ENCODE measurements at regions not wholly inside any gene's neighbourhood (a gene's known extent, or its start where the extent isn't known, plus 50 kb on each side); places are given as distances from the start of the nearest gene placed in this dataset.
A peak's percentile ranks its signal among the peaks of the same experiment; 100 is the strongest.
"Not testable (repeated sequence)": the region's sequence is repeated elsewhere in the genome, so short reads cannot be mapped to it uniquely, and the experiment has no call there.

DNA sequence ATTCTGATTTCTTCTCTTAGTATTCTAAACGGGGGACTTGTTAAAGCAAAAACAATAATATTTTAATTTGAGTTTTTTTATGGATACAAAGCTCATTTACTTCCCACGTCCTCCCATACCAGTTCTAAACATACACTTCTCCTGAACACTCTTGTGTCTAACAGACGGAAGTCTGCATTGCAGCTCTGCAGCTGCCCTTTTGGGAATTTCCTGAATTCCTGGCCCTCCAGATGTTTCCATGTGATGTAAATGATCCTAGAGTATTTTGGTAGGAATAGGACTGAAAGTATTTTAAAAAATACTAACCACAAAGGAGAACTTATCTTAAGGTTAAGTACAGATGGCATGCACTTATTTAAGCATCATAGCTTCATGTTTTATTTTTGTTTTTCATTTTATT is 886.7 kb downstream of the TBC1D32 start:
- H3K4me3 ChIP-seq (replicated peaks; ENCODE audit: low read depth, low read length), result no peak overlapping the region
- no peak for DNase-seq (ENCODE audit: low read depth)
- TF ChIP-seq, protein P1, sequence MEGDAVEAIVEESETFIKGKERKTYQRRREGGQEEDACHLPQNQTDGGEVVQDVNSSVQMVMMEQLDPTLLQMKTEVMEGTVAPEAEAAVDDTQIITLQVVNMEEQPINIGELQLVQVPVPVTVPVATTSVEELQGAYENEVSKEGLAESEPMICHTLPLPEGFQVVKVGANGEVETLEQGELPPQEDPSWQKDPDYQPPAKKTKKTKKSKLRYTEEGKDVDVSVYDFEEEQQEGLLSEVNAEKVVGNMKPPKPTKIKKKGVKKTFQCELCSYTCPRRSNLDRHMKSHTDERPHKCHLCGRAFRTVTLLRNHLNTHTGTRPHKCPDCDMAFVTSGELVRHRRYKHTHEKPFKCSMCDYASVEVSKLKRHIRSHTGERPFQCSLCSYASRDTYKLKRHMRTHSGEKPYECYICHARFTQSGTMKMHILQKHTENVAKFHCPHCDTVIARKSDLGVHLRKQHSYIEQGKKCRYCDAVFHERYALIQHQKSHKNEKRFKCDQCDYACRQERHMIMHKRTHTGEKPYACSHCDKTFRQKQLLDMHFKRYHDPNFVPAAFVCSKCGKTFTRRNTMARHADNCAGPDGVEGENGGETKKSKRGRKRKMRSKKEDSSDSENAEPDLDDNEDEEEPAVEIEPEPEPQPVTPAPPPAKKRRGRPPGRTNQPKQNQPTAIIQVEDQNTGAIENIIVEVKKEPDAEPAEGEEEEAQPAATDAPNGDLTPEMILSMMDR (IDR thresholded peaks at IDR 0.05; ENCODE audit: low read length, missing control alignments), result no peak

DNA sequence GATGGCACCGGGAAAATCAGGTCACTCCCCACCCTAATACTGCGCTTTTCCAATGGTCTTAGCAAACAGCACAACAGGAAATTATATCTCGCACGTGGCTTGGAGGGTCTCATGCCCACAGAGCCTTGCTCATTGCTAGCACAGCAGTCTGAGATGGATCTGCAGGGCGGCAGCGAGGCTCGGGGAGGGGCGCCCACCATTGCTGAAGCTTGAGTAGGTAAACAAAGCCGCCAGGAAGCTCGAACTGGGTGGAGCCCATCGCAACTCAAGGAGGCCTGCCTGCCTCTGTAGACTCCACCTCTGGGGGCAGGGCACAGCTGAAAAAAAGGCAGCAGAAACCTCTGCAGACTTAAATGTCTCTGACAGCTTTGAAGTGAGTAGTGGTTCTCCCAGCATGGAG is 901.4 kb downstream of the TBC1D32 start:
- not testable (repeated sequence) for DNase-seq (ENCODE audit: low read depth); H3K4me3 ChIP-seq (replicated peaks; ENCODE audit: low read depth, low read length)

GRCh38 chr6:120431841-120432240 is 902.4 kb downstream of the TBC1D32 start:
- no peak for DNase-seq (ENCODE audit: low read depth)
- no peak overlapping the region for H3K4me3 ChIP-seq (replicated peaks; ENCODE audit: low read depth, low read length)
- TF ChIP-seq, protein P1 (IDR thresholded peaks at IDR 0.05; ENCODE audit: low read length, missing control alignments), result no peak

GRCh38 chr6:120411394-120411793 is 922.9 kb downstream of the TBC1D32 start:
- TF ChIP-seq, protein P1 (IDR thresholded peaks at IDR 0.05; ENCODE audit: low read length, missing control alignments), result no peak
- H3K4me3 ChIP-seq (replicated peaks; ENCODE audit: low read depth, low read length), result no peak overlapping the region
- no peak for DNase-seq (ENCODE audit: low read depth)

DNA sequence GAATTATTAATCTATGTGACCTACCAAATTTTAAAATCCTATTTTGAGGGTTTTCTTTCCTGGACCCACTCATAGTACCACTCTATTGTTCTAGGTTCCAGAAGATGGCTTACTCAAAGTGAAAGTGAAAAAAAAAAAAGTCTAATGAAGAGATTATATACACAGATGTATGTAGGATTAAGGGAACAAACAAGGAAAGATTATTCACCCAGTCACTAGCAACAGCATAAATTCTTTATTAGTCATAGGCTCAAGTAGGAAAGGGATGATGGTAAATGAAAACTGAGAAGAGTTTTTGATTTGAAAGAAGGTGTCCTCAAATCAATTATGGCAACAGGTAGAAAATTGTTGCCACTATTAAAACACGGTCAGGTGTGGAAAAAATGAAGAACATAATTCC is 923.7 kb downstream of the TBC1D32 start:
- no peak for DNase-seq (ENCODE audit: low read depth)
- TF ChIP-seq, protein P1 (IDR thresholded peaks at IDR 0.05; ENCODE audit: low read length, missing control alignments), result no peak
- no peak overlapping the region for H3K4me3 ChIP-seq (replicated peaks; ENCODE audit: low read depth, low read length)

- TF ChIP-seq, protein P1 (IDR thresholded peaks at IDR 0.05; ENCODE audit: low read length, missing control alignments), result no peak
- H3K4me3 ChIP-seq (replicated peaks; ENCODE audit: low read depth, low read length), result no peak overlapping the region
- no peak for DNase-seq (ENCODE audit: low read depth)
Observed at GRCh38 chr6:120407696-120408095, 926.6 kb downstream of the TBC1D32 start.

DNA sequence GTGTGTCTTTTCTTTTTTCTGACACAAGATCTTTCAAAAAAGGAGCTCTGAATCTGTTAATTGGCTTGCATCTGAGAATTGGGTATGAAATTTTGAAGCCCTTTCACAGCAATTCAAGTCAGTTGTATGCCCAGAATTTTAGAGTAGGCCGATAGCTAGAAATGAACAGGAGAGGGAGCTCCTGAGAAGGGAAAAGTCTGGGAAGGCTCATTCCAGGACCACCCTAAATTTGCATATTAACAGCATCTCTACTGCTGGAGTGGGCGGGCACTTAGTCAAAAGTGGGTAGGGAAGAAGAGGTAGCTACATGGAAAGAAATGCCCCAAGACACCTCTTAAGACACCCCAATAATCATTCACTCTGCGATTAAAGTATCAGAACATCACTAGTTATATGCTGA is 928.3 kb downstream of the TBC1D32 start:
- no peak for DNase-seq (ENCODE audit: low read depth)
- TF ChIP-seq, protein P1 (IDR thresholded peaks at IDR 0.05; ENCODE audit: low read length, missing control alignments), result peak; percentile 2
- H3K4me3 ChIP-seq (replicated peaks; ENCODE audit: low read depth, low read length), result no peak overlapping the region

DNA sequence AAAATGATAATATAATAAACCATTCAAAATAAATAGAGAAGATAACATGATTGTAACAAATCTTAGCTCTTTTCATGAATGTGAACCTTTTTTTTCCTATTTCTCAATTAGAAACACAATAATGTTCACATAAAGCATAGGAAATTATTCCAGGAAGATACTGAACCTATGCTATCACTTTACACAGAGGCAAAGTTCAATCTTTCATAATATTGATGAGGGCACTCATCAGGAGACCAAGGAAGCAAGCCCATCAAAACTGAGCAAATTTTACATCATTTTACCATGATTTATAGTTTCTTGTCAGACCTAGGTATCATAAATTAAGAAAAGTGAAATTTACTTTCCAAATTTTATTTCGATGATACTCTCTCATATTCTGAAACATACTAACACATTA is 938.5 kb downstream of the TBC1D32 start:
- DNase-seq (ENCODE audit: low read depth), result no peak
- H3K4me3 ChIP-seq (replicated peaks; ENCODE audit: low read depth, low read length), result no peak overlapping the region
- TF ChIP-seq, protein P1 (IDR thresholded peaks at IDR 0.05; ENCODE audit: low read length, missing control alignments), result no peak

Data from fibroblast of pulmonary artery (primary cell).